Breast epithelium (tissue), 3 donors: ENCODE measurements at regions not wholly inside any gene's neighbourhood (a gene's known extent, or its start where the extent isn't known, plus 50 kb on each side); places are given as distances from the start of the nearest gene placed in this dataset.

Experiments used
- POLR2AphosphoS5 ChIP-seq, 3 donors: sonication (generic); formaldehyde crosslinking; IDR thresholded peaks; one replicate each; pipeline ENCODE4 v1.6.1; 2017; ENCODE audit warnings: antibody characterized with exemption in 3 of 3
- TF ChIP-seq, protein P1 (sequence below), 3 donors: fragments of 450-650 bp; IDR thresholded peaks; one replicate each; pipeline ENCODE4 v1.5.1; 2016 to 2017; ENCODE audit warnings: antibody characterized with exemption in 3 of 3, mild to moderate bottlenecking in 3 of 3, moderate library complexity in 3 of 3

DNA sequence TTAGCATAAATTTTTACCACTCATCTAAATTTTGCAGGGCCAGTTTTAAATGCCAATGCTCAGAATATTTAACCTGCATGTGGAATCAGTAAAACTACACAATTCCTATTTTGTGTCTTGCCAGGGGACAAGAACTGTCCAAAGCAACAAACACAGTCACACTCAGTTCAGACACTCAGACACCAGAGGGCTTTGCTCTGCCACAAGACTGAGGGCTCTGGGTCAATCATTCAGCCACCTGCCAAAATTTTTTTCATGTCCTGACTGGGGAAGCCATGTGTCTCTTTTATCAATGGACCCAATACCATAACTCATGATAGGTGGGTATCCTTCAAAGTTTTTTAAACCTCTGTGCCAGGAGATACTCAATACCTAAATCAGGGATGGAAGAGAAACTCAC, 304.0 kb upstream of the ANO3 start:
- TF ChIP-seq, protein P1, sequence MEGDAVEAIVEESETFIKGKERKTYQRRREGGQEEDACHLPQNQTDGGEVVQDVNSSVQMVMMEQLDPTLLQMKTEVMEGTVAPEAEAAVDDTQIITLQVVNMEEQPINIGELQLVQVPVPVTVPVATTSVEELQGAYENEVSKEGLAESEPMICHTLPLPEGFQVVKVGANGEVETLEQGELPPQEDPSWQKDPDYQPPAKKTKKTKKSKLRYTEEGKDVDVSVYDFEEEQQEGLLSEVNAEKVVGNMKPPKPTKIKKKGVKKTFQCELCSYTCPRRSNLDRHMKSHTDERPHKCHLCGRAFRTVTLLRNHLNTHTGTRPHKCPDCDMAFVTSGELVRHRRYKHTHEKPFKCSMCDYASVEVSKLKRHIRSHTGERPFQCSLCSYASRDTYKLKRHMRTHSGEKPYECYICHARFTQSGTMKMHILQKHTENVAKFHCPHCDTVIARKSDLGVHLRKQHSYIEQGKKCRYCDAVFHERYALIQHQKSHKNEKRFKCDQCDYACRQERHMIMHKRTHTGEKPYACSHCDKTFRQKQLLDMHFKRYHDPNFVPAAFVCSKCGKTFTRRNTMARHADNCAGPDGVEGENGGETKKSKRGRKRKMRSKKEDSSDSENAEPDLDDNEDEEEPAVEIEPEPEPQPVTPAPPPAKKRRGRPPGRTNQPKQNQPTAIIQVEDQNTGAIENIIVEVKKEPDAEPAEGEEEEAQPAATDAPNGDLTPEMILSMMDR (IDR thresholded peaks at IDR 0.05) = no peak
- TF ChIP-seq POLR2AphosphoS5 (IDR thresholded peaks at IDR 0.05) = no peak
